Heart left ventricle (tissue), 16 donors: ENCODE measurements at regions not wholly inside any gene's neighbourhood (a gene's known extent, or its start where the extent isn't known, plus 50 kb on each side); places are given as distances from the start of the nearest gene placed in this dataset.

Source experiments
- ATAC-seq, 4 donors: fragments of 200-7000 bp; cut with Tn5 transposase; one replicate each; pipeline ENCODE4 v1.9.1; 2020 to 2022; ENCODE audit warnings: moderate library complexity in 4 of 4, mild to moderate bottlenecking in 3 of 4, moderate number of reproducible peaks in 1 of 4
- DNase-seq, 5 donors: peaks; one replicate each; pipeline ENCODE4 v3.0.0-alpha.2; 2020
- H3K27ac ChIP-seq, 12 donors: fragments of 200-600 bp; sonication (generic) in 4 of 12; one replicate each; pipeline versions ENCODE4 v1.5.0 to v1.8.0; 2016 to 2022; ENCODE audit warnings: mild to moderate bottlenecking in 2 of 12
- H3K27me3 ChIP-seq, 9 donors: fragments of 200-600 bp; sonication (generic) in 2 of 9; one replicate each; pipeline versions ENCODE4 v1.5.1 to v1.8.0; 2016 to 2022; ENCODE audit warnings: mild to moderate bottlenecking in 3 of 9
- H3K36me3 ChIP-seq, 9 donors: fragments of 200-600 bp; sonication (generic) in 2 of 9; one replicate each; pipeline versions ENCODE4 v1.5.0 to v1.8.0; 2018 to 2022; ENCODE audit warnings: mild to moderate bottlenecking in 2 of 9
- H3K4me1 ChIP-seq, 12 donors: fragments of 200-600 bp; sonication (generic) in 4 of 12; one replicate each; pipeline versions ENCODE4 v1.5.0 to v1.8.0; 2016 to 2022; ENCODE audit warnings: mild to moderate bottlenecking in 3 of 12
- H3K4me3 ChIP-seq, 12 donors: fragments of 200-600 bp; sonication (generic) in 4 of 12; one replicate each; pipeline versions ENCODE4 v1.5.0 to v1.8.0; 2017 to 2022; ENCODE audit warnings: mild to moderate bottlenecking in 9 of 12, moderate library complexity in 4 of 12
- H3K9me3 ChIP-seq, 12 donors: fragments of 200-600 bp; sonication (generic) in 4 of 12; one replicate each; pipeline versions ENCODE4 v1.5.0 to v1.8.0; 2016 to 2022; ENCODE audit warnings: mild to moderate bottlenecking in 1 of 12
- POLR2A ChIP-seq, 2 donors: fragments of 450-650 bp; IDR thresholded peaks; one replicate each; pipeline ENCODE4 v1.6.1; 2017; ENCODE audit warnings: antibody characterized with exemption in 2 of 2, mild to moderate bottlenecking in 2 of 2, moderate library complexity in 2 of 2
- WGBS, 4 donors: extraction: QIAGEN DNeasy Blood & Tissue Kit in 2 of 4; methylation state at CpG; one replicate each; pipeline versions ENCODE4 v1.1.5 to v1.1.7; 2013 to 2018; 5-methylcytosine and 5-hydroxymethylcytosine counted together
- intact Hi-C, 10 donors: fragments of 100-400 bp; cut with DNase I; formaldehyde crosslinking; loops; one replicate each; pipeline versions ENCODE4 v1.11.1 to v1.14.2; 2022
- TF ChIP-seq, protein P1 (sequence below), 12 donors: fragments of 200-600 bp; sonication (generic) in 4 of 12; IDR thresholded peaks; one replicate each; pipeline versions ENCODE4 v1.5.0 to v1.8.0; 2018 to 2022; ENCODE audit warnings: antibody characterized with exemption in 12 of 12, mild to moderate bottlenecking in 5 of 12
- donor health status: ischemic (EF 13 %, LVEDD 7.1; RV severe dilation, severe dysfunction).
- donor health status: healthy with polysubstance abuse.
- donor health status: DM: no; HTN: yes; CAD: no.
- donor health status: DM: no; HTN: no; CAD: no.
- donor health status: ischemic (EF 25% LVEDD 6.9; RV normal size, moderate dysfunction).
- donor health status: ischemic (EF 25% LVEDD 5.7; RV mildly dilated, moderate dysfunction).
- donor health status: healthy.
- donor health status: DM: yes; HTN: yes; CAD: no.
- donor health status: ischemic (EF 35%, LVEDD 5.7; RV mildly dilated, moderate dysfunction).
- donor health status: nonischemic (EF 11% LVEDD 7.7; RV severe dilation, severe dysfunction).
- donor health status: DM: yes; HTN: yes; CAD: no.
- donor health status: PGD.
- donor health status: ischemic (EF 29% LVEDD 5.4; RV normal size, mild dysfunction).
- donor health status: nonischemic (EF 23%, LVEDD 6.1; RV moderate dilation, normal function).

DNA sequence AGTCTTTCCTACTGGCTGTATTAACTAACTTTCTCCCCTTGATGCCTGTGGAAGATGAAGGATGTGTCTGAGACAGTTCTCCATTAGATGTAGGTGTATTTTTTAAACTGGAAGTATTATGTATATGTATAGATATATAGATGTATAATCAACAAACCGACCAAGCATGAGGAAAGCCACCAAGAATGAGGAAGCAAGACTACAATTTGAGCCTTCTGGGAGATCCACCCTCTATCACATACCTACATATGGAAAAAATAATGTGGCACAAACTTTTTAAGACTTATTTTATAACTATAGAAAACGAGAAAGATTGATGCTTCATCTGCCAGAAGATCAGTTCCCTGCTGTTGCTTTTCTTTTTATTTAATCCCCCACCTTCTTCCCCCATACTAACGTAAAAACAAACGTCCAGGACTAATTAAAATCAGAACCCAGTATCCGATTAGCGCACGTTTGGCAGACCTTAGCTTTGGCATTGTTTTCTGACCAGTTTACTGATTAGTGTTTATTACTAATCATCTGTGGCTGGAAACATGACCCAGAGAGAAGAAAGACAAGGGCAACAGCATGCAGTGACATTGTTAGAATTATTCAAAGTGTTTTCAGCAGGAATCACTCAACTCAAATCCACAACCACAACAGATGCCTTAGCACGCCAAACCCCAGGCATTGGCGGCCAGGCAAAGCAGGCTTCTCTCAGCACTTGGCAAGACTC lies 490.2 kb downstream of the EBF1 start:
- no peaks in the 10 kb centered on the region for H3K9me3 ChIP-seq
- no peaks in the 10 kb centered on the region for H3K4me1 ChIP-seq
- intact Hi-C loops: no loop called here
- TF ChIP-seq, protein P1, sequence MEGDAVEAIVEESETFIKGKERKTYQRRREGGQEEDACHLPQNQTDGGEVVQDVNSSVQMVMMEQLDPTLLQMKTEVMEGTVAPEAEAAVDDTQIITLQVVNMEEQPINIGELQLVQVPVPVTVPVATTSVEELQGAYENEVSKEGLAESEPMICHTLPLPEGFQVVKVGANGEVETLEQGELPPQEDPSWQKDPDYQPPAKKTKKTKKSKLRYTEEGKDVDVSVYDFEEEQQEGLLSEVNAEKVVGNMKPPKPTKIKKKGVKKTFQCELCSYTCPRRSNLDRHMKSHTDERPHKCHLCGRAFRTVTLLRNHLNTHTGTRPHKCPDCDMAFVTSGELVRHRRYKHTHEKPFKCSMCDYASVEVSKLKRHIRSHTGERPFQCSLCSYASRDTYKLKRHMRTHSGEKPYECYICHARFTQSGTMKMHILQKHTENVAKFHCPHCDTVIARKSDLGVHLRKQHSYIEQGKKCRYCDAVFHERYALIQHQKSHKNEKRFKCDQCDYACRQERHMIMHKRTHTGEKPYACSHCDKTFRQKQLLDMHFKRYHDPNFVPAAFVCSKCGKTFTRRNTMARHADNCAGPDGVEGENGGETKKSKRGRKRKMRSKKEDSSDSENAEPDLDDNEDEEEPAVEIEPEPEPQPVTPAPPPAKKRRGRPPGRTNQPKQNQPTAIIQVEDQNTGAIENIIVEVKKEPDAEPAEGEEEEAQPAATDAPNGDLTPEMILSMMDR (IDR thresholded peaks at IDR 0.05): no peak
- no peak for TF ChIP-seq POLR2A (IDR thresholded peaks at IDR 0.05)
- no peak overlapping the region for H3K4me3 ChIP-seq
- H3K36me3 ChIP-seq: no peaks in the 10 kb centered on the region
- DNase-seq (no peak), ATAC-seq (no peak)
- 72 to 85% (median 79%) methylated on average over 9 of the region's 9 CpGs for WGBS, 4 donors
- H3K27me3 ChIP-seq: no peaks in the 10 kb centered on the region
- H3K27ac ChIP-seq: no peak overlapping the region

DNA sequence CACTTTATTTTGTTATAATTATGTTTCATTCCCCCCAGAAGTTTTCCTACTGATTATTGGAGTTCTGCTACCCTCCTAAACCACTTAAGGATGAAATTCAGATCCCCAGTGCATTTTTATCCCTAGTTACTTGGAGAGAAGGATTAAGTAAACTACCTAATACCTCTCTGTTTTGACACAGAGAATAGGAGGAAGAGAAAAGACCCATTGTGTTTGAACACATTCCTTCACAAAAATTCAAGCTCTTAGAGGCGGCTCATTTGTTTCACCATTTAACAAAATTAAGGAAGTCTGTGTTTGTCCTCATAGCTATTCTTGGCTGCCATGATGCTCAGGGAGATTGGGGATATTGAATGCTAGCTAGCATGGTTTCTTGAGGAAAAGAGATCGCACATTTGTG lies 492.6 kb downstream of the EBF1 start:
- no peaks in the 10 kb centered on the region for H3K27me3 ChIP-seq
- ATAC-seq (no peak), DNase-seq (no peak)
- H3K27ac ChIP-seq: no peak overlapping the region
- 87 to 94% (median 89%) methylated on average over 2 of the region's 2 CpGs for WGBS, 4 donors
- no peaks in the 10 kb centered on the region for H3K9me3 ChIP-seq
- TF ChIP-seq, protein P1 (IDR thresholded peaks at IDR 0.05): no peak
- no peak for TF ChIP-seq POLR2A (IDR thresholded peaks at IDR 0.05)
- H3K36me3 ChIP-seq: no peaks in the 10 kb centered on the region
- no peaks in the 10 kb centered on the region for H3K4me1 ChIP-seq
- H3K4me3 ChIP-seq: no peak overlapping the region
- intact Hi-C loops: no loop called here

DNA sequence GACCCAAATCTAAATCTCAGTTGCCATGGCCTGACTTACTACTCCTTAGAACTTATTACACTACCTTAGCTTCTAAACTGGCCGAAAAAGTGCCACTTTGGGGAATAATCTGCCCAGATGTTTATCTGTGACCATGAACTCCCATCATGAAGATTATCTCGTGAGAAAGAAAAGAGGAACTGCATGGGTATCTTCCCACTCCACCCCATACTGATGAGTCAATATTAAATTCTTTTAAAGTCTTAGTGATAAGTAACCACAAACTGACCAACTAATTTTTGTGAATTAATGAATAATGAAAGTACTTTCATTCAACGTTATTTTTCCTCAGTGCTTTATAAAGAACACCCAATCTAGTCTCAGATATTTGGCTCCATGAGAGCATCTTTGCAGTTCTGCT lies 493.5 kb downstream of the EBF1 start:
- TF ChIP-seq, protein P1 (IDR thresholded peaks at IDR 0.05): no peak
- no peak for TF ChIP-seq POLR2A (IDR thresholded peaks at IDR 0.05)
- intact Hi-C loops: no loop called here
- Histone ChIP-seq H3K4me1 (no peaks in the 10 kb centered on the region), H3K27ac (no peak overlapping the region), H3K9me3 (no peaks in the 10 kb centered on the region), H3K27me3 (no peaks in the 10 kb centered on the region), H3K36me3 (no peaks in the 10 kb centered on the region), H3K4me3 (no peak overlapping the region)
- WGBS, 4 donors: 74 to 83% (median 77%) methylated on average over 3 of the region's 3 CpGs
- ATAC-seq (no peak), DNase-seq (no peak)

DNA sequence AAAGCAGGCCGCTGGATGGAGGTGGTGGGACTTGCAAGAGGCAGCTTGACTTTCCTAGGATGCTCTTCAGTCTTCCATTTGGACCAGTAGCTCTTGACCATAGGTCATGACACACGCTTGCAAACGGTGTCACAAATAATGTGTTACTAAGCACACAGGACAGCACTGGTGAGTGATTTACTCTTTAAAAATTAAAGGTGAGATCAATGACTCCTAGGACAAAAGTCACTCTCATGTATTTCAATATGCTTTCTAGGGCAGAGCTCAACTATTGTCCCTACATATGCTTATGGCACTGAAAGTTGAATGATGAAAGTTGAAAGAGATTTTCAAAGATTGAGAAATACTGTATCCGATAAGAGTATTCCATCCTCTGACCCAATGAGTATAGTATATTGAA lies 496.7 kb downstream of the EBF1 start:
- TF ChIP-seq, protein P1 (IDR thresholded peaks at IDR 0.05): no peak
- TF ChIP-seq POLR2A (IDR thresholded peaks at IDR 0.05): no peak
- 93 to 99% (median 95%) methylated on average over 4 of the region's 4 CpGs for WGBS, 4 donors
- Histone ChIP-seq H3K27me3 (no peaks in the 10 kb centered on the region), H3K36me3 (no peaks in the 10 kb centered on the region), H3K4me1 (peaks cover 0 to 17% (median 7%) of the 10 kb centered on the region in 12 donors), H3K4me3 (no peak overlapping the region), H3K9me3 (no peaks in the 10 kb centered on the region), H3K27ac (no peak overlapping the region)
- ATAC-seq (no peak), DNase-seq (no peak)
- intact Hi-C loops: no loop called here
